Endothelial cell (in vitro differentiated cells): ENCODE measurements at regions not wholly inside any gene's neighbourhood (a gene's known extent, or its start where the extent isn't known, plus 50 kb on each side); places are given as distances from the start of the nearest gene placed in this dataset.

Source experiments
- DNase-seq: peaks from one replicate; pipeline ENCODE4 v3.0.0; 2021; ENCODE audit warnings: low spot score
- H3K27ac Mint-ChIP-seq: one replicate; pipeline ENCODE4 v1.8.0; 2021; ENCODE audit warnings: mixed read lengths, inconsistent platforms; ENCODE audit not compliant: unreplicated experiment
- H3K27me3 Mint-ChIP-seq: one replicate; pipeline ENCODE4 v1.8.0; 2021; ENCODE audit warnings: mild to moderate bottlenecking, moderate library complexity, mixed read lengths, inconsistent platforms; ENCODE audit not compliant: unreplicated experiment
- H3K36me3 Mint-ChIP-seq: one replicate; pipeline ENCODE4 v1.8.0; 2021; ENCODE audit warnings: mild to moderate bottlenecking, low read depth, mixed read lengths, inconsistent platforms; ENCODE audit not compliant: unreplicated experiment
- H3K4me1 Mint-ChIP-seq: one replicate; pipeline ENCODE4 v1.8.0; 2021; ENCODE audit warnings: mild to moderate bottlenecking, mixed read lengths, inconsistent platforms; ENCODE audit not compliant: unreplicated experiment
- H3K4me3 Mint-ChIP-seq: one replicate; pipeline ENCODE4 v1.8.0; 2021; ENCODE audit warnings: mild to moderate bottlenecking, mixed read lengths, inconsistent platforms; ENCODE audit not compliant: unreplicated experiment
- H3K9me3 Mint-ChIP-seq: one replicate; pipeline ENCODE4 v1.8.0; 2021; ENCODE audit warnings: mixed read lengths, inconsistent platforms; ENCODE audit not compliant: unreplicated experiment
- TF ChIP-seq, protein P1 (sequence below): fragments of 200-600 bp; sonication (generic); IDR thresholded peaks from one replicate; pipeline ENCODE4 v1.5.0; 2021; ENCODE audit warnings: antibody characterized with exemption; ENCODE audit not compliant: unreplicated experiment

DNA sequence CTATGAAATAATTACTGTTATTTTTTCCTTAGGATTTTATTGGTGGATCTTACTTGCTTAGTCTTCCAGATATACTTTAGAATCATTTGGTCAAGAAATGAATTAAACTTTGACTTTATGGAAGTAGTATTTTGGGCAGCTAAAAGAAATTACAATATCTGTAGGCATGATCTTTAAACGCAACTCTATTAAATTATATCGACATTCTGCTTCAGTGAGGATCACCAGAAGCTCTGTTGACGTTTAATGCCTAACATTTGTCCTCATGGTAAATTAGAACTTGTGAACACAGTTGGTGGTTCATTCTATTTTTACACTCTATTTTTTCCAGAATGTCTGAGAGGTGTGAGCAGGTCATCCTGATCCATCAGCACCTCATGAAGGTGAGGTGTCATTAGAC lies 211.6 kb downstream of the TMEM167A start:
- no peak for DNase-seq
- Mint-ChIP-seq H3K36me3 (no peaks in the 10 kb centered on the region), H3K4me3 (no peak overlapping the region), H3K27ac (no peak overlapping the region), H3K27me3 (peaks cover 1% of the 10 kb centered on the region), H3K9me3 (no peaks in the 10 kb centered on the region), H3K4me1 (no peaks in the 10 kb centered on the region)
- TF ChIP-seq, protein P1, sequence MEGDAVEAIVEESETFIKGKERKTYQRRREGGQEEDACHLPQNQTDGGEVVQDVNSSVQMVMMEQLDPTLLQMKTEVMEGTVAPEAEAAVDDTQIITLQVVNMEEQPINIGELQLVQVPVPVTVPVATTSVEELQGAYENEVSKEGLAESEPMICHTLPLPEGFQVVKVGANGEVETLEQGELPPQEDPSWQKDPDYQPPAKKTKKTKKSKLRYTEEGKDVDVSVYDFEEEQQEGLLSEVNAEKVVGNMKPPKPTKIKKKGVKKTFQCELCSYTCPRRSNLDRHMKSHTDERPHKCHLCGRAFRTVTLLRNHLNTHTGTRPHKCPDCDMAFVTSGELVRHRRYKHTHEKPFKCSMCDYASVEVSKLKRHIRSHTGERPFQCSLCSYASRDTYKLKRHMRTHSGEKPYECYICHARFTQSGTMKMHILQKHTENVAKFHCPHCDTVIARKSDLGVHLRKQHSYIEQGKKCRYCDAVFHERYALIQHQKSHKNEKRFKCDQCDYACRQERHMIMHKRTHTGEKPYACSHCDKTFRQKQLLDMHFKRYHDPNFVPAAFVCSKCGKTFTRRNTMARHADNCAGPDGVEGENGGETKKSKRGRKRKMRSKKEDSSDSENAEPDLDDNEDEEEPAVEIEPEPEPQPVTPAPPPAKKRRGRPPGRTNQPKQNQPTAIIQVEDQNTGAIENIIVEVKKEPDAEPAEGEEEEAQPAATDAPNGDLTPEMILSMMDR, result no peak

DNA sequence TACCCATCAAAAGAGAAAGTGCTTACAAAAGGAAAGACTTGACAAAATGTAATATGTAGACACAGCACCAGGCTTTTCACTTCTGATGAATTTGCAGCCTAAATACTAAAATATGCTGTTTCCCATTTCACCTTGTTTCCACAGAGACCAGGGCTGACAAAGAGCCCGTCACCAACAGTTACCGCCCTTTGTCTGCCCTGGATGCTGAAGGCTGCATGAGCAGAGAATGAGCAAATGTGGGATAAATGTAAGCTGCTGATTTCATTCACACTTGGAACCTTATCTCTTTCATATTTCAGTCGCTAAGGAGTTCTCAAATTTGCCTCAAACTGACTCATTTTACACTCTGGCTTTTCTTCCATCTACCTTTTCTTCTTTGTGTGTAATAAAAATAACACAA lies 213.9 kb downstream of the TMEM167A start:
- DNase-seq, result no peak

DNA sequence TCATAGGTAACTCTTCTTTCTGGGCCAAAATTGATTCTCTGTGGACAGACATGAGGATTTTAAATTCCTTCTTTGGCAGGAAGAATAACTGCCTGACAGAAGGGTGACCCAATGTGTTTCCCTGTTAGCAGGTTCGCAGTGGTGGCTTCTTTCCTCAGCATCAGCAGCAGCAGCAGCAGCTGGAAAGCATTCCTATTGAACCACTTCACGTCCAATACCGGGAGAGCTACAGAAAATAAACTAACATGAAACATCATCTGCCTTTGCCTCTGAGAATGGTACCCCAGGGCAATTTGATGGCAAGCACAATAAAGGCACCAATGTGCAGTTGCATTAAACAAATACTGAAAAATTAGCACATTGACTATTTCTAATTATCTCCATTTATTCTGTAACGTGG lies 214.5 kb downstream of the TMEM167A start:
- peaks cover 1% of the 10 kb centered on the region for H3K27me3 Mint-ChIP-seq
- DNase-seq, result no peak

More for the DNA sequence above, 213.9 kb downstream of the TMEM167A start:
- Mint-ChIP-seq H3K9me3 (no peaks in the 10 kb centered on the region), H3K36me3 (no peaks in the 10 kb centered on the region), H3K4me1 (no peaks in the 10 kb centered on the region), H3K27ac (no peak overlapping the region), H3K4me3 (no peak overlapping the region), H3K27me3 (peaks cover 1% of the 10 kb centered on the region)
- TF ChIP-seq, protein P1, result no peak

DNA sequence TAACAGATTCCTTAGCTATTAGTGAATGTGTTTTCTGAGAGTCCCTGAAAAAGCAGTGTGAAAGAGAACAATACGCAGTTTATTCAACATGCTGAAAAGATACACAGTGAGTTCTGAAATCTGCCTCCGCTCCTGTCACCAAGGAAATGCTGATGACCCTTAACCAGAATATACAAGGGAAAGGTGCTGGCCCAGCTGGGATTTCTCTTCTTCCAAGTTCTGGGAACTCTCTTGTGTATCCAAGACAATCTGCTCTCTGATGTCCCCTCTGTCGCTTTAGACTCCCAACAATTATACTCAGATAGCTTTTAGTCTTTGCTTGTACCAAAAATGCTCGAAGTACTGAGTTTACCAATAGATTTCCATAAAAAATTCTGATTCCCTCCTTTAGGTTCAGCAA lies 214.9 kb downstream of the TMEM167A start:
- Mint-ChIP-seq H3K27ac (no peak overlapping the region), H3K4me3 (no peak overlapping the region), H3K4me1 (no peaks in the 10 kb centered on the region), H3K27me3 (peaks cover 1% of the 10 kb centered on the region), H3K36me3 (no peaks in the 10 kb centered on the region), H3K9me3 (no peaks in the 10 kb centered on the region)
- DNase-seq, result no peak
- TF ChIP-seq, protein P1, result no peak

More for the DNA sequence above, 214.5 kb downstream of the TMEM167A start:
- TF ChIP-seq, protein P1, result no peak
- Mint-ChIP-seq H3K27ac (no peak overlapping the region), H3K4me3 (no peak overlapping the region), H3K9me3 (no peaks in the 10 kb centered on the region), H3K36me3 (no peaks in the 10 kb centered on the region), H3K4me1 (no peaks in the 10 kb centered on the region)

DNA sequence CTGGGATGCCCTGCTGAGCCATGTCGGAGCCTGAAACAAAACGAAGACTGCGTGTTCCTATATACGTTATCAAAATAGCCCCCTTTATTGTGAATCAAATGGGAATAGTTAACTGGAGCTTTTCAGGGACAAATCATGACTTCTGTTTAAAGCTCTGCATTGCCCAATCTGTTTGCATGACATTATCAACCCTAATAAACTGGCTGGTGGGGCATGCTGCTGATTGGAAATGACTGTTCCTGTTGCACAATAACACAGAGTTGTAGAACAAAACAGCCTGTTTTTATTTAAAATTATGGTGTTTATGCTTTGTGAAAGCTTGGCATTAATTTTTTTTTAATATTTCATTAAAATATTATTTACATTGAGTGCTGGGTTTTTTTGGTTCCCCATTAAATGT lies 215.5 kb downstream of the TMEM167A start:
- no peaks in the 10 kb centered on the region for H3K4me1 Mint-ChIP-seq
- H3K4me3 Mint-ChIP-seq, result no peak overlapping the region
- H3K27me3 Mint-ChIP-seq, result peaks cover 1% of the 10 kb centered on the region
- H3K27ac Mint-ChIP-seq, result no peak overlapping the region
- H3K9me3 Mint-ChIP-seq, result no peaks in the 10 kb centered on the region
- H3K36me3 Mint-ChIP-seq, result no peaks in the 10 kb centered on the region
- DNase-seq, result no peak
- TF ChIP-seq, protein P1, result no peak
